Uterus (tissue), 3 donors: ENCODE measurements at regions not wholly inside any gene's neighbourhood (a gene's known extent, or its start where the extent isn't known, plus 50 kb on each side); places are given as distances from the start of the nearest gene placed in this dataset.
"Not testable (repeated sequence)": the region's sequence is repeated elsewhere in the genome, so short reads cannot be mapped to it uniquely, and the experiment has no call there.

Experiments
- DNase-seq, 2 donors: peaks; one replicate each; pipeline ENCODE4 v3.0.0-alpha.2; 2019 to 2020
- H3K27ac ChIP-seq, 2 donors: fragments of 200-600 bp; sonication (generic); 1 replicate in 1 of 2; 2 replicates in 1 of 2; pipeline ENCODE4 v1.5.1; 2016 to 2018
- H3K27me3 ChIP-seq, 2 donors: fragments of 200-600 bp; sonication (generic); one replicate each; pipeline ENCODE4 v1.5.1; 2018 to 2019; ENCODE audit warnings: control low read depth in 1 of 2
- H3K36me3 ChIP-seq, 2 donors: fragments of 200-600 bp; sonication (generic); one replicate each; pipeline ENCODE4 v1.5.1; 2019; ENCODE audit warnings: control low read depth in 1 of 2
- H3K4me1 ChIP-seq, 2 donors: fragments of 200-600 bp; sonication (generic); one replicate each; pipeline ENCODE4 v1.5.1; 2018 to 2019; ENCODE audit warnings: control low read depth in 1 of 2
- H3K4me3 ChIP-seq, 2 donors: fragments of 200-600 bp; sonication (generic); 1 replicate in 1 of 2; 2 replicates in 1 of 2; pipeline ENCODE4 v1.5.1; 2018 to 2019; ENCODE audit warnings: mild to moderate bottlenecking in 1 of 2
- H3K9me3 ChIP-seq, 2 donors: fragments of 200-600 bp; sonication (generic); one replicate each; pipeline ENCODE4 v1.5.1; 2019; ENCODE audit warnings: control low read depth in 1 of 2
- CTCF ChIP-seq, 4 experiments: fragments of 200-600 bp in 2 of 4; fragments of 450-650 bp in 2 of 4; sonication (generic) in 2 of 4; IDR thresholded peaks; one replicate each; pipeline ENCODE4 v1.5.1; 2016 to 2019; ENCODE audit warnings: antibody characterized with exemption in 4 of 4, mild to moderate bottlenecking in 2 of 4, moderate library complexity in 1 of 4
- POLR2A ChIP-seq, 2 donors: fragments of 450-650 bp; IDR thresholded peaks; one replicate each; pipeline ENCODE4 v1.6.1; 2016; ENCODE audit warnings: antibody characterized with exemption in 2 of 2, mild to moderate bottlenecking in 1 of 2, moderate library complexity in 1 of 2
- intact Hi-C: fragments of 100-400 bp; cut with DNase I; formaldehyde crosslinking; loops from one replicate; pipeline ENCODE4 v1.15.1; 2023; ENCODE audit warnings: low total_unique reads
- donor health status: DM: yes; HTN: yes; CAD: no.

- H3K36me3 ChIP-seq = no peaks in the 10 kb centered on the region
- TF ChIP-seq CTCF (IDR thresholded peaks at IDR 0.05) = no peak
- TF ChIP-seq POLR2A (IDR thresholded peaks at IDR 0.05) = no peak
- no peak overlapping the region for H3K4me3 ChIP-seq
- no peak for DNase-seq
- H3K27me3 ChIP-seq = no peaks in the 10 kb centered on the region
- H3K4me1 ChIP-seq = no peaks in the 10 kb centered on the region
- H3K27ac ChIP-seq = no peak overlapping the region
- H3K9me3 ChIP-seq = no peaks in the 10 kb centered on the region
- intact Hi-C loops = no loop called here
These were observed 98.5 kb upstream of the UXS1 start for GRCh38 chr2:106292627-106293026.

- Histone ChIP-seq H3K4me1 (no peaks in the 10 kb centered on the region), H3K4me3 (no peak overlapping the region), H3K27me3 (no peaks in the 10 kb centered on the region), H3K9me3 (no peaks in the 10 kb centered on the region), H3K27ac (no peak overlapping the region), H3K36me3 (no peaks in the 10 kb centered on the region)
- intact Hi-C loops = no loop called here
- no peak for DNase-seq
- no peak for TF ChIP-seq POLR2A (IDR thresholded peaks at IDR 0.05)
- TF ChIP-seq CTCF (IDR thresholded peaks at IDR 0.05) = no peak
These were observed 94.8 kb upstream of the UXS1 start for GRCh38 chr2:106288873-106289272.

GRCh38 chr2:106285237-106285829, 91.2 kb upstream of the UXS1 start:
- H3K9me3 ChIP-seq = no peaks in the 10 kb centered on the region
- H3K27ac ChIP-seq = no peak overlapping the region
- intact Hi-C loops = no loop called here
- no peaks in the 10 kb centered on the region for H3K4me1 ChIP-seq
- no peak for TF ChIP-seq POLR2A (IDR thresholded peaks at IDR 0.05)
- TF ChIP-seq CTCF (IDR thresholded peaks at IDR 0.05) = no peak
- no peak for DNase-seq
- no peaks in the 10 kb centered on the region for H3K27me3 ChIP-seq
- H3K4me3 ChIP-seq = no peak overlapping the region
- H3K36me3 ChIP-seq = no peaks in the 10 kb centered on the region

- no peaks in the 10 kb centered on the region for H3K36me3 ChIP-seq
- no peaks in the 10 kb centered on the region for H3K4me1 ChIP-seq
- no peak overlapping the region for H3K4me3 ChIP-seq
- TF ChIP-seq POLR2A (IDR thresholded peaks at IDR 0.05) (no peak), CTCF (IDR thresholded peaks at IDR 0.05) (no peak)
- H3K9me3 ChIP-seq = no peaks in the 10 kb centered on the region
- no peak for DNase-seq
- H3K27me3 ChIP-seq = no peaks in the 10 kb centered on the region
- no peak overlapping the region for H3K27ac ChIP-seq
- intact Hi-C loops = no loop called here
These were observed 90.6 kb upstream of the UXS1 start for GRCh38 chr2:106284691-106285202.

GRCh38 chr2:106284255-106284654, 90.2 kb upstream of the UXS1 start:
- intact Hi-C loops = no loop called here
- Histone ChIP-seq H3K4me3 (no peak overlapping the region), H3K36me3 (no peaks in the 10 kb centered on the region), H3K4me1 (no peaks in the 10 kb centered on the region), H3K27me3 (no peaks in the 10 kb centered on the region), H3K27ac (no peak overlapping the region), H3K9me3 (no peaks in the 10 kb centered on the region)
- no peak for DNase-seq
- TF ChIP-seq CTCF (IDR thresholded peaks at IDR 0.05) = no peak
- TF ChIP-seq POLR2A (IDR thresholded peaks at IDR 0.05) = no peak

- not testable (repeated sequence) for H3K27ac ChIP-seq
These were observed 89.4 kb upstream of the UXS1 start for GRCh38 chr2:106283228-106284152.

More at GRCh38 chr2:106283228-106284152, 89.4 kb upstream of the UXS1 start:
- H3K4me3 ChIP-seq, H3K4me1 ChIP-seq, DNase-seq, H3K9me3 ChIP-seq, intact Hi-C loops, H3K27me3 ChIP-seq, H3K36me3 ChIP-seq: not testable (repeated sequence)
